Panc1 (cell line): ENCODE measurements at regions not wholly inside any gene's neighbourhood (a gene's known extent, or its start where the extent isn't known, plus 50 kb on each side); places are given as distances from the start of the nearest gene placed in this dataset.

Experiments used
- ATAC-seq: fragments of 200-7000 bp; cut with Tn5 transposase; 2 replicates; pipeline ENCODE4 v1.9.1; 2020; ENCODE audit warnings: mild to moderate bottlenecking, moderate library complexity
- BruUV-seq: library from RNA; stranded (reverse); fragments of 400-500 nt; replicated peaks from 2 replicates; lab custom pipeline; 2021; lab: Mats Ljungman, UMichigan
- CTCF ChIA-PET: fragments of 300-600 bp; sonication (Branson Sonifier 250); formaldehyde crosslinking; loops from one replicate; lab custom pipeline; 2022; ENCODE audit warnings: antibody characterized with exemption; lab: Charles Lee
- POLR2A ChIA-PET: fragments of 300-600 bp; sonication (Branson Sonifier 250); formaldehyde crosslinking; loops from one replicate; lab custom pipeline; 2022; ENCODE audit warnings: antibody characterized with exemption; lab: Charles Lee
- DNase-seq: peaks from one replicate; pipeline ENCODE4 v3.0.0-alpha.2; 2010; ENCODE audit warnings: low read depth, low spot score
- H3K27ac ChIP-seq: 2 replicates; pipeline ENCODE4 v1.5.1; 2011; ENCODE audit warnings: mild to moderate bottlenecking, low read length, inconsistent platforms
- H3K27me3 ChIP-seq: fragments of 200-500 bp; sonication (Bioruptor generic); 2 replicates; pipeline ENCODE4 v1.6.0; 2014; ENCODE audit warnings: low read length, inconsistent platforms; ENCODE audit not compliant: control insufficient read depth, insufficient read depth
- H3K36me3 ChIP-seq: fragments of 200-500 bp; sonication (Bioruptor generic); 2 replicates; pipeline ENCODE4 v1.5.1; 2014; ENCODE audit warnings: inconsistent platforms, mild to moderate bottlenecking, low read length, moderate library complexity; ENCODE audit not compliant: control insufficient read depth, insufficient read depth
- H3K4me1 ChIP-seq: 2 replicates; pipeline ENCODE4 v1.5.1; 2011; ENCODE audit warnings: inconsistent platforms, mild to moderate bottlenecking, low read length, moderate library complexity; ENCODE audit not compliant: control insufficient read depth, insufficient read depth
- H3K4me3 ChIP-seq, 2 experiments: 2 replicates each; pipeline ENCODE4 v1.5.1; 2011 to 2012; ENCODE audit warnings: low read depth in 2 of 2, low read length in 2 of 2, mild to moderate bottlenecking in 2 of 2, inconsistent platforms in 1 of 2, moderate library complexity in 1 of 2
- H3K9me3 ChIP-seq: fragments of 200-500 bp; sonication (Bioruptor generic); 2 replicates; pipeline ENCODE4 v1.5.1; 2014; ENCODE audit warnings: low read depth, mild to moderate bottlenecking, inconsistent platforms, low read length, moderate library complexity; ENCODE audit not compliant: control insufficient read depth, insufficient read depth
- CTCF ChIP-seq: fragments of 450-650 bp; IDR thresholded peaks from 2 replicates; pipeline ENCODE4 v1.5.1; 2017; ENCODE audit warnings: mild to moderate bottlenecking
- POLR2AphosphoS5 ChIP-seq: IDR thresholded peaks from 2 replicates; pipeline ENCODE4 v1.6.1; 2012; ENCODE audit warnings: mild to moderate bottlenecking, low read depth, low read length, moderate library complexity
- REST ChIP-seq, 2 experiments: IDR thresholded peaks; 2 replicates each; pipeline ENCODE4 v1.6.1; 2011 to 2012; ENCODE audit warnings: low read depth in 2 of 2, control low read depth in 1 of 2, low read length in 1 of 2, mild to moderate bottlenecking in 1 of 2, moderate library complexity in 1 of 2; ENCODE audit not compliant: insufficient read depth in 1 of 2
- SIN3A ChIP-seq: IDR thresholded peaks from 2 replicates; pipeline ENCODE4 v1.6.1; 2012; ENCODE audit warnings: low read depth, mild to moderate bottlenecking, low read length, moderate library complexity, borderline replicate concordance; ENCODE audit not compliant: insufficient read depth
- TCF7L2 ChIP-seq: IDR thresholded peaks from 2 replicates; pipeline ENCODE4 v1.6.1; 2011; ENCODE audit warnings: mild to moderate bottlenecking, low read depth, low read length, inconsistent platforms
- in situ Hi-C: cut with HindIII; loops from 2 replicates; pipeline ENCODE4 v1.10.0; 2016; ENCODE audit warnings: low sequenced_read_pairs, low pct_unique_long_range_greater_than_20kb
- intact Hi-C: fragments of 100-400 bp; cut with micrococcal nuclease; formaldehyde crosslinking; loops from one replicate; pipeline ENCODE4 v1.10.0; 2022; ENCODE audit not compliant: unreplicated experiment

- no peak for TF ChIP-seq POLR2AphosphoS5
- Histone ChIP-seq H3K27me3 (no peaks in the 10 kb centered on the region), H3K9me3 (no peaks in the 10 kb centered on the region), H3K36me3 (no peaks in the 10 kb centered on the region), H3K27ac (no peak overlapping the region), H3K4me3 (no peak overlapping the region), H3K4me1 (no peaks in the 10 kb centered on the region)
- no TSS peak for BruUV-seq
- intact Hi-C loops (no loop called here), in situ Hi-C loops (no loop called here)
- POLR2A ChIA-PET, result no interaction called here
- CTCF ChIA-PET, result no interaction called here
- ATAC-seq (no peak), DNase-seq (no peak)
Measured at GRCh38 chr1:60374537-60374936, 301.0 kb upstream of the C1orf87 start.

- no peak for DNase-seq
- CTCF ChIA-PET, result no interaction called here
- no peak for ATAC-seq
- in situ Hi-C loops, result no loop called here
- Histone ChIP-seq H3K27ac (no peak overlapping the region), H3K9me3 (no peaks in the 10 kb centered on the region), H3K4me3 (no peak overlapping the region), H3K4me1 (no peaks in the 10 kb centered on the region), H3K27me3 (no peaks in the 10 kb centered on the region), H3K36me3 (no peaks in the 10 kb centered on the region)
- TF ChIP-seq CTCF (no peak), REST (IDR thresholded peaks at IDR 0.05; ENCODE audit: insufficient read depth in 1 of 2, low read depth in 2 of 2, low read length in 1 of 2) (no peak), TCF7L2 (no peak), POLR2AphosphoS5 (no peak), SIN3A (no peak)
- POLR2A ChIA-PET, result no interaction called here
- BruUV-seq, result no TSS peak
- intact Hi-C loops, result no loop called here
Measured at GRCh38 chr1:60367532-60367931, 294.0 kb upstream of the C1orf87 start.

GRCh38 chr1:60359431-60359830 is 285.9 kb upstream of the C1orf87 start:
- ATAC-seq, result no peak
- intact Hi-C loops (no loop called here), in situ Hi-C loops (no loop called here)
- Histone ChIP-seq H3K36me3 (no peaks in the 10 kb centered on the region), H3K4me1 (no peaks in the 10 kb centered on the region), H3K27ac (no peak overlapping the region), H3K4me3 (no peak overlapping the region), H3K27me3 (no peaks in the 10 kb centered on the region), H3K9me3 (no peaks in the 10 kb centered on the region)
- BruUV-seq, result no TSS peak
- ChIA-PET CTCF (no interaction called here), POLR2A (no interaction called here)
- no peak for TF ChIP-seq POLR2AphosphoS5
- no peak for TF ChIP-seq REST (IDR thresholded peaks at IDR 0.05; ENCODE audit: insufficient read depth in 1 of 2, low read depth in 2 of 2, low read length in 1 of 2)
- TF ChIP-seq CTCF, result no peak
- TF ChIP-seq SIN3A, result no peak
- no peak for TF ChIP-seq TCF7L2
- DNase-seq, result no peak
